Hematopoietic multipotent progenitor cell treated with erythropoietin and hydrocortisone succinate and interleukin-3 and kit ligand, for 4 days (in vitro differentiated cells): ENCODE measurements at regions not wholly inside any gene's neighbourhood (a gene's known extent, or its start where the extent isn't known, plus 50 kb on each side); places are given as distances from the start of the nearest gene placed in this dataset.
"Not testable (repeated sequence)": the region's sequence is repeated elsewhere in the genome, so short reads cannot be mapped to it uniquely, and the experiment has no call there.

ENCODE experiments used
- DNase-seq: peaks from one replicate; pipeline ENCODE4 v3.0.0-alpha.2; 2015

DNA sequence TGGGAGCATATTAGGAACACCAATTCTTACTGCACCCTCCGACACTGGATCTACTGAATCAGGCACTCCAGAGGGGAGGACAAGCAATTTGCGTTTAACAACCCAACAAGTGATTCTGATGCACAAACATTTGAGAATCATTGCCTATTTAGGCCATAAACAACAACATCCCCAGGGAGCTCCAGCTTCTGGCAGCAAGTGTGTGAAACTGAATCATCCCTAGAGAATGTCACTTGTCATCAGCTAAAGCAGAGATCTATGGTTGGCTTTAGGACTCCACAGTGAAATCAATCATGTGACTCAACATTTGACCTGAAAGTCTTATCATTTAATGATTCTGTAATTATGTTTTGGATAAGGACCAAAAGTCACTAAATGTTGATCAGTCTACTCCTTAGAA, 505.0 kb upstream of the FLRT2 start:
- DNase-seq: no peak

- no peak for DNase-seq
Observed at GRCh38 chr14:85027681-85028370, 502.1 kb upstream of the FLRT2 start.

DNA sequence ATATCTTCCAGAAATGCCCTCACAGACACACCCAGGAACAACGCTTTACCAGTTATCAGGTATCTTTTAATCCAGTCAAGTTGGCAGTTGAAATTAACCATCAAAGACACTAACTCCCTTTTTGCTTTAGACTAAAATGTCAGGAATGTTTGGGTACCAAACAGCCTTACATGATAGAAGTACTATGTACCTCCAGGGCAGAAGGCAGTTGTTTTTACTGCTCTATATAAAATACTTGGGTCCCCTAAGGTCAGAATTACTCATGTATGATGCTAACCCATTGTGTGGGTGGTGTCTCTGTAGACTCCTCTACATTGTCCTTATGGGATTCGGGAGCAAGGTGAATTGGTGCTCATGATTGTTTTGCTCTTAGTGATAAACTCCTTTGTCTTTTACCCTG, 492.5 kb upstream of the FLRT2 start:
- DNase-seq: no peak

DNA sequence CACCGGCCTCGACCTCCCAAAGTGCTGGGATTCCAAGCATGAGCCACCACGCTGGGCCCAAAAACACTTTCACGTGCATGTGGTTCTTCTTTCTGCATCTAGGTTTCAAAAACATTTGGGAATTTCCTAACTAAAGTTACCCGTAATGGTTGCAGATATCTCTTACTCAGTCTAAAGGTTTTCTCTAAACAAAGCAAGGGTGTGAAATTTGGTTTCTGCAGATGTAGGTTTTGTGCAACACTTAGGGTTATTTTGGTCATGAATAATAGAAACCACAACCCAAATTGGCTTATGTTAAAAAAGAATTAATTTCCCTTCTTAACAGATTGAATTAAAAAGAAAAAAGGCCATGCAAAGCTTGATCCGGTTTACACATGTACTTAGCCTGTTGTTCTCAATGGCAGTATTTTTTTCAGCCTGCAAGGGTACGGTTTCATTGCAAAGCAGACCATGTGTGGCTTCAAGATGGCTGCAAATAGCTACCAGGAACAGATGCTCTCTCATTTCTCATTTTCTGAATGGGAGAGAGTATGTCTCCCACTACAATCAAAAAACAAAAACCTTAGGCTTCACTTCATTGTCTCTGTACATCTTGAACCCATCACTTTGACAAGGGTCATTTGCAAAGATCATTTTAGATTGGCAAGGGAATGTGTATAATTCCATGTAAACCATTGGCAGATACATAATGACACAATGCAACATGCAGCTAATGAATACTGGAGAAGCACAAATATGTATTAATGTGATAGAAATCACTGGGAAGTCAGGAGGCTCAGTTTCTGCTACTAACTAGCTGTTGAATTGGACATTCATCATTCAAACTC, 491.2 kb upstream of the FLRT2 start:
- no peak for DNase-seq

GRCh38 chr14:85039353-85039626, 490.7 kb upstream of the FLRT2 start:
- no peak for DNase-seq

DNA sequence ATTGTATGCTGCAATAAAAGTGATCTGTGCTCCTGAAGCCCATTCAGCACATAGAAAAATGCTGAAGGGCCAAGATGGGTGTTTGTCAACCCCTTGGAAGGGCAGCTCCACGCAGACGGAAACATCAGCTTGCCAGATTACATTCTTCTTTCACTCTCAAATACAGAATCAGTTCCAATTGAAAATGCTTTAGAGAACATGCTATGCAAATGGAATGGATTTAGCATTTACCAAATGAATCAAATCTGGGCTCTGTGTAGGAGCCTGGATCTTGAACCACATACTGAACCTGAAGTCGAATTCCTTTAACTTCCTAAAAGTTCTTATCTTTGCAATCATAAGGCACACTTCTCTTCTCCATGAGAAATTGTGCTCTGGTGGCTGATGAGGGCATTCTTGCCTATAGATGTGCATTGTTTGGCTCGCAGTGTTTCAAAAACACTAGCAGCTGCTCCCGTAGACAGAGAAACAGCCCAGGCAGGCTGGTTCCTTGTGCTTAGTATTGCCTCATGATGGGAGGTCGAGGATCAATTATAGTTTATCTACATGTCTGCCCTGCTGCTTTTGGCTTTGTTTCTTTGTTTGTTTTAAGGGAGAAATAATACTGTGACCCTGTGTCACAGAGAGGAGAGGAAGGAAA, 489.8 kb upstream of the FLRT2 start:
- no peak for DNase-seq

GRCh38 chr14:85041618-85042017, 488.3 kb upstream of the FLRT2 start:
- no peak for DNase-seq

GRCh38 chr14:85042301-85042700, 487.6 kb upstream of the FLRT2 start:
- no peak for DNase-seq

- DNase-seq: no peak
Observed at GRCh38 chr14:85050180-85050579, 479.8 kb upstream of the FLRT2 start.

DNA sequence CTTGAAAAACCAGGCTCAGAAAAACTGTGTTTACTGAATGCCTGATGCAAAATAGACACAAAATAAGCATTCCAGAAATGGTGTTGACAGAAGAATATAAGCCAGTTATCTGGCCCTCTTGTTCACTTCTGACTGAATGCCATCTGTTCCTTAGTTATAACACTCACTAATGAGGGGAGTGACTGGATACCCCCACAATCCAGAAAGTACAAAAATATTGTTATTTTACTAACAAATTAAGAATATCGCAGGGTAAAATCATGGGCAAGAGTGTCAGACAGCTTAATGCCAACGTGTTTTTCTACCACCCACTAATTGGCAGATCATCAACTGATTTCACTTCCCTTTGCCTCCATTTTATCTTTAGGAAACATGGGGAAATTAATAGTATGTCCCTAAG, 477.3 kb upstream of the FLRT2 start:
- DNase-seq: no peak

DNA sequence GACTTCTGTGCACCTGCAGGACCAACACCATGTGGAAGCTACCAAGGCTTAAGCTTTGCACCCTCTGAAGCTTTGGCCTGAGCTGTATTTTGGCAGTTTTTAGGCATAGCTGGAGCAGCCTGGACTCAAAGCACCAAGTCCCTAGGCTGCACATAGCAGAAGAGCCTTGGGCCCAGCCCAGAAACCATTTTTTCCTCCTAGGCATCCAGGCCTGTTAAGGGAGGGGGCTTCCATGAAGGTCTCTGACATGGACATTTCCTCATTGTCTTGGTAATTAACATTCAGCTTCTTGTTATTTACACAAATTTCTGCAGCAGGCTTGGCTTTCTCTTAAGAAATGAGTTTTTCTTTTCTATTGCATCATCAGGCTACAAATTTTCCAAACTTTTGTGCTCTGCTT, 475.8 kb upstream of the FLRT2 start:
- no peak for DNase-seq

DNA sequence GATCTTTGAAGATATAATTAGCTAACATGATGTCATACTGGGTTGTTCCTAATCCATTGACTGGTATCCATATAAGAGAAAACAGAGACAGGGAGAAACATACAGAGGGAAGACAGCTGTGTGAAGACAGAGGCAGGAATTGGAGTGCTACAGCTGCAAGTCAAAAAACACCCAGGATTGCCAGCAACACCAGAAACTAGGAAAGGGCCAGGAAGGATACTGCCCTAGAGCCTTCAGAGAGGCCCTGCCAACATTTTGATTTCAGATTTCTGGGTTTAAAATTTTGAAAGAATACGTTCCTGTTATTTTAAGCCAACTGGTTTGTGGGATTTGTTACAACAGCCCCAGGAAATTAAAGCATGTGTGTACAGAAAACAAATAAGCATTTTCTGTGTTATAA, 473.7 kb upstream of the FLRT2 start:
- no peak for DNase-seq

- no peak for DNase-seq
Observed at GRCh38 chr14:85057221-85057620, 472.7 kb upstream of the FLRT2 start.

DNA sequence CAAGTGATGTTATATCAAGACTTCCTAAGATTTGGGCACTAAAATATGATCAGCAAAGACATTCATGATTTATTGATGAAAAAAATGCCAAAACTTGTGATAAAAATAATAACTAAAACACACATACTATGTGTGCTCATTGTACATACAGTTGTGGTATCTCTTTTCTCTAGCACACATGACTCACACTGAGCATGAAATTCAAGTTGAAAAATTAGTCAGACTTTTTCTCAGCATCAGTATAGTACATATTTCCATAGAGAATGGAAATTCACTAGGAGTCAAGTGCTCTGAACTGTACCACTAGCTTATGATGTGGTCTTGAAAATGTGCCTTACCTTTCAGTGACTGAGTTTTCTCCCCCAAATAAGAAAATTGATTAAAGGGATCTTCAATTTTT, 471.8 kb upstream of the FLRT2 start:
- DNase-seq: no peak

- no peak for DNase-seq
Observed at GRCh38 chr14:85060121-85060520, 469.8 kb upstream of the FLRT2 start.

DNA sequence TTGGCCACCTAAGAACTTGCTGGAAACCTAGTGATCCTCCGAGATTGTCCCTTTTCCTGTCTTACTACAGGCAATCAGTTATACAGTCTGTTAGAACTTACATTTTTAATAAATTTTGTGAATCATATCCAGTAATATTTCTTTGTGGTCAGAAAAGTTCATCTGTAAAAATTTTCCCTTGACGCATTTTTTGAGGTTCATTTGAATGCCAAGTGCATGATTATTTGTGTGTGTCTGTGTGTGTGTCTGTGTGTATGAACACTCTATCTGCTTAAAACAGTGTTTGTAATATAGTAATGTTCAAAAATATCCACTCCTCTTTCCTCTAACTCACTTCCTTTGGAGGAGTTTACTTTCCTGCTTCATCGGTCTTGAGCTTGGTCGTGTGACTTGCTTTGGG, 468.7 kb upstream of the FLRT2 start:
- no peak for DNase-seq

DNA sequence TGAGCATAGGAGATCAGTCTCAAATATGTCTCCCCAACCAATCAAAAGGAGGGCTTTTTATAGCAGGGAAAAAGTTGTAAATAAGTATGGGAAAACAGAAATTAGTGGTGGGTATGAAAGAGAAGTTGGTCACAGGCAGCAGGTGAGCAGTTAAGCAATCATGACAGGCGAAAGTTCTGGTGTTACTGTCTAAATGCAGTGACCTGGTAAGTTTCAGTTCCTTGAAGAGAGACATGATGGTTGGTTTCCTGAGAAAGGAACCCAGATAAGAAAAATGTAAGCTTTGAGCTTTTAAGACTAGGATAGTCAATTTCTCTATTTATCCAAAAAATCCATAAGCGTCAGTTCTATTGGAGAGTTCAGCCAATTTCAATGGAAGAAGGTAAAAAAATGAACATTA, 466.2 kb upstream of the FLRT2 start:
- DNase-seq: no peak

DNA sequence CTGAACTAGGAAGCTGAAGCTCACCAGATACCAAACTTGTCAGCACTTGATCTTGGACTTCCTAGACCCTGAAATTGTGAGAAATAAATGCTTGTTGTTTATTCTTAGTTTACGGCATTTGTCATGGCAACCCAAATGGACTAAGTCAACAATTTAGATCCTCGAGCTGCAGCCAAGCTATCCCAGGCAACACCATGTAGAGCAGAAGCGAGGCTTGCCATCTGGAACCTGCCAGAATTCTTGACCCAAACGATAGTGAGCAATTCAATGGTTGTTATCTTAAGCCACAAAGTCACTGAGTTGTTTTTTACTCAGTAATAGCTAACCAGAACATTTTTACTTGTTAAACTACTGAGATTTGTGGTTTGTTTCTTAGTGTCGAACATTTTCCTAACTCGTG, 458.5 kb upstream of the FLRT2 start:
- no peak for DNase-seq

- no peak for DNase-seq
Observed at GRCh38 chr14:85074955-85075354, 455.0 kb upstream of the FLRT2 start.

GRCh38 chr14:85075694-85076476, 454.1 kb upstream of the FLRT2 start:
- DNase-seq: no peak

- DNase-seq: not testable (repeated sequence)
Observed at GRCh38 chr14:85077716-85078115, 452.2 kb upstream of the FLRT2 start.

GRCh38 chr14:85079842-85080730, 449.9 kb upstream of the FLRT2 start:
- DNase-seq: peak; percentile 1

DNA sequence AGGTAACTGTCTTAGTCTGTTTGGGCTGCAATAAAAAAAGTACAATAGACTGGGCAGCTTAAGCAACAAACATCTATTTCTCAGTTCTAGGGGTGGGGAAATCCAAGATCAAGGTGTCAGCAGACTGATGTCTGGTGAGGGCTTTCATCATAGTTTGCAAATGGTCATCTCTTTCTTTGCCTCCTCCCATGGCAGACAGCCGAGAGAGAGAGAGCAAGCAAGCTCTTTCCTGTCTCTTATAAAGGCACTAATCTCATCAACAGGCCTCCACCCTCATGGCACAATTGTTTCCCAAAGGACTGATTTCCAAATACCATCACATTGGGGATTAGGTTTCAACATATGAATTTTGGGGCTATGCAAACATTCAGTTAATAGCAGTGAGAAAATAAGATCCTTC, 445.6 kb upstream of the FLRT2 start:
- DNase-seq: no peak
